DOHH2 (cell line): ENCODE measurements at regions not wholly inside any gene's neighbourhood (a gene's known extent, or its start where the extent isn't known, plus 50 kb on each side); places are given as distances from the start of the nearest gene placed in this dataset.

ENCODE experiments used
- EZH2phosphoT487 ChIP-seq: fragments of 200-600 bp; sonication (generic); IDR thresholded peaks from 2 replicates; pipeline ENCODE4 v1.6.1; 2017; ENCODE audit warnings: borderline replicate concordance, mild to moderate bottlenecking, antibody characterized with exemption, low read length, moderate library complexity, mixed read lengths
- TF ChIP-seq, protein P1 (sequence below): fragments of 200-600 bp; sonication (generic); IDR thresholded peaks from one replicate; pipeline ENCODE4 v1.5.1; 2014; ENCODE audit warnings: antibody characterized with exemption, mild to moderate bottlenecking, low read depth, low read length; ENCODE audit not compliant: poor library complexity, severe bottlenecking

- no peak for TF ChIP-seq EZH2phosphoT487
- TF ChIP-seq, protein P1, sequence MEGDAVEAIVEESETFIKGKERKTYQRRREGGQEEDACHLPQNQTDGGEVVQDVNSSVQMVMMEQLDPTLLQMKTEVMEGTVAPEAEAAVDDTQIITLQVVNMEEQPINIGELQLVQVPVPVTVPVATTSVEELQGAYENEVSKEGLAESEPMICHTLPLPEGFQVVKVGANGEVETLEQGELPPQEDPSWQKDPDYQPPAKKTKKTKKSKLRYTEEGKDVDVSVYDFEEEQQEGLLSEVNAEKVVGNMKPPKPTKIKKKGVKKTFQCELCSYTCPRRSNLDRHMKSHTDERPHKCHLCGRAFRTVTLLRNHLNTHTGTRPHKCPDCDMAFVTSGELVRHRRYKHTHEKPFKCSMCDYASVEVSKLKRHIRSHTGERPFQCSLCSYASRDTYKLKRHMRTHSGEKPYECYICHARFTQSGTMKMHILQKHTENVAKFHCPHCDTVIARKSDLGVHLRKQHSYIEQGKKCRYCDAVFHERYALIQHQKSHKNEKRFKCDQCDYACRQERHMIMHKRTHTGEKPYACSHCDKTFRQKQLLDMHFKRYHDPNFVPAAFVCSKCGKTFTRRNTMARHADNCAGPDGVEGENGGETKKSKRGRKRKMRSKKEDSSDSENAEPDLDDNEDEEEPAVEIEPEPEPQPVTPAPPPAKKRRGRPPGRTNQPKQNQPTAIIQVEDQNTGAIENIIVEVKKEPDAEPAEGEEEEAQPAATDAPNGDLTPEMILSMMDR: no peak
Observed at GRCh38 chr12:25384038-25384892, 133.5 kb upstream of the KRAS start.
